GM10248 (cell line): ENCODE measurements at regions not wholly inside any gene's neighbourhood (a gene's known extent, or its start where the extent isn't known, plus 50 kb on each side); places are given as distances from the start of the nearest gene placed in this dataset.
"Not testable (repeated sequence)": the region's sequence is repeated elsewhere in the genome, so short reads cannot be mapped to it uniquely, and the experiment has no call there.

Source experiments
- CTCF ChIA-PET: fragments of 300-600 bp; sonication (Branson Sonifier 250); formaldehyde crosslinking; extraction: SDS; loops from one replicate; lab custom pipeline; 2021; ENCODE audit warnings: antibody characterized with exemption; lab: Yijun Ruan, JAX
- POLR2A ChIA-PET: fragments of 350-650 bp; sonication (Branson Sonifier 250); formaldehyde crosslinking; extraction: SDS; loops from one replicate; lab custom pipeline; 2020; ENCODE audit warnings: antibody characterized with exemption; lab: Yijun Ruan, JAX
- DNase-seq: peaks from one replicate; pipeline ENCODE4 v3.0.0; 2012; ENCODE audit errors: extremely low spot score
- CTCF ChIP-seq: IDR thresholded peaks from 2 replicates; pipeline ENCODE4 v1.5.1; 2012; ENCODE audit warnings: mild to moderate bottlenecking, low read depth; ENCODE audit errors: extremely low read depth, missing control alignments, control extremely low read depth

- ChIA-PET POLR2A (no interaction called here), CTCF (no interaction called here)
Measured at GRCh38 chr10:20502903-20503585, 394.1 kb downstream of the NEBL start.

GRCh38 chr10:20494474-20494873 lies 402.6 kb downstream of the NEBL start:
- CTCF ChIA-PET = interaction anchor here (1.4 kb wide), 1 partner anchor 11 kb away, joined by 3 read pairs; no protein-coding TSS in a partner anchor
- POLR2A ChIA-PET = interaction anchor here (0.6 kb wide), 1 partner anchor 946 kb away, joined by 7 read pairs; no protein-coding TSS in a partner anchor
- no peak for DNase-seq
- TF ChIP-seq CTCF = no peak

More at GRCh38 chr10:20502903-20503585, 394.1 kb downstream of the NEBL start:
- no peak for TF ChIP-seq CTCF
- no peak for DNase-seq

GRCh38 chr10:20492447-20492846 lies 404.7 kb downstream of the NEBL start:
- ChIA-PET POLR2A (no interaction called here), CTCF (no interaction called here)
- DNase-seq = no peak
- TF ChIP-seq CTCF = no peak

GRCh38 chr10:20489961-20490360 lies 407.1 kb downstream of the NEBL start:
- TF ChIP-seq CTCF = no peak
- CTCF ChIA-PET = interaction anchor here (0.9 kb wide), 1 partner anchor 13 kb away, joined by 3 read pairs; no protein-coding TSS in a partner anchor
- POLR2A ChIA-PET = no interaction called here
- DNase-seq = no peak

- CTCF ChIA-PET = no interaction called here
- DNase-seq = no peak
- POLR2A ChIA-PET = no interaction called here
- no peak for TF ChIP-seq CTCF
Measured at GRCh38 chr10:20486791-20487190, 410.3 kb downstream of the NEBL start.

GRCh38 chr10:20485554-20485953 lies 411.6 kb downstream of the NEBL start:
- TF ChIP-seq CTCF = no peak
- ChIA-PET CTCF (no interaction called here), POLR2A (no interaction called here)
- no peak for DNase-seq

- ChIA-PET POLR2A (no interaction called here), CTCF (no interaction called here)
- DNase-seq = no peak
- no peak for TF ChIP-seq CTCF
Measured at GRCh38 chr10:20481054-20481453, 416.1 kb downstream of the NEBL start.

GRCh38 chr10:20480575-20480974 lies 416.5 kb downstream of the NEBL start:
- CTCF ChIA-PET, DNase-seq, POLR2A ChIA-PET: not testable (repeated sequence)
